ENCODE measurements at regions not wholly inside any gene's neighbourhood (a gene's known extent, or its start where the extent isn't known, plus 50 kb on each side); places are given as distances from the start of the nearest gene placed in this dataset.

DNA sequence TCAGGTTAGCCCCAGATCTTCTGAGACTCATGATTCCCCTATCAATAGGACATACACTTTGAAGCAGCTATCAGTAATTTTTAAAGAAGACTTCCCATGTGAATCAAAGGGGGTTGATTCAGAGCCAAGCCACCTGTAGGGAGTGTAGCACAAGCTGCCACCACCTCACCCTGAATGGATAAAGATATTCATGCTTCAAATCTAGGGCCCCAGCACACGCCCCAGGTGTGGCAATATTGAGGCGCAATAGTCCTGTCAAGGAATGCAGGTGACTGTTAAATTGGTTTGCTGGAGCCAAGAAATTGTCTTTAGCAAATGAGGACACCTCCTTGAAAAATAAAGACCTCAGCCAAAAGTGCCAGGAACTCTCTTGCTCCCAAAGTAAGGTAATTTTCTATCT lies 404.4 kb downstream of the MAFB start:
- Histone ChIP-seq H3K4me1 (peaks cover 0 to 15% (median 0%) of the 10 kb centered on the region in 12 donors), H3K4me3 (no peak overlapping the region), H3K27ac (no peak overlapping the region), H3K27me3 (no peaks in the 10 kb centered on the region), H3K9me3 (no peaks in the 10 kb centered on the region), H3K36me3 (no peaks in the 10 kb centered on the region)
- DNase-seq (no peak), ATAC-seq (no peak)
- 78 to 94% (median 88%) methylated on average over 2 of the region's 2 CpGs for WGBS, 4 donors
- intact Hi-C loops (cut with DNase I): no loop called here
- no peak for TF ChIP-seq POLR2A (IDR thresholded peaks at IDR 0.05)
- TF ChIP-seq, protein P1, sequence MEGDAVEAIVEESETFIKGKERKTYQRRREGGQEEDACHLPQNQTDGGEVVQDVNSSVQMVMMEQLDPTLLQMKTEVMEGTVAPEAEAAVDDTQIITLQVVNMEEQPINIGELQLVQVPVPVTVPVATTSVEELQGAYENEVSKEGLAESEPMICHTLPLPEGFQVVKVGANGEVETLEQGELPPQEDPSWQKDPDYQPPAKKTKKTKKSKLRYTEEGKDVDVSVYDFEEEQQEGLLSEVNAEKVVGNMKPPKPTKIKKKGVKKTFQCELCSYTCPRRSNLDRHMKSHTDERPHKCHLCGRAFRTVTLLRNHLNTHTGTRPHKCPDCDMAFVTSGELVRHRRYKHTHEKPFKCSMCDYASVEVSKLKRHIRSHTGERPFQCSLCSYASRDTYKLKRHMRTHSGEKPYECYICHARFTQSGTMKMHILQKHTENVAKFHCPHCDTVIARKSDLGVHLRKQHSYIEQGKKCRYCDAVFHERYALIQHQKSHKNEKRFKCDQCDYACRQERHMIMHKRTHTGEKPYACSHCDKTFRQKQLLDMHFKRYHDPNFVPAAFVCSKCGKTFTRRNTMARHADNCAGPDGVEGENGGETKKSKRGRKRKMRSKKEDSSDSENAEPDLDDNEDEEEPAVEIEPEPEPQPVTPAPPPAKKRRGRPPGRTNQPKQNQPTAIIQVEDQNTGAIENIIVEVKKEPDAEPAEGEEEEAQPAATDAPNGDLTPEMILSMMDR (IDR thresholded peaks at IDR 0.05): no peak

DNA sequence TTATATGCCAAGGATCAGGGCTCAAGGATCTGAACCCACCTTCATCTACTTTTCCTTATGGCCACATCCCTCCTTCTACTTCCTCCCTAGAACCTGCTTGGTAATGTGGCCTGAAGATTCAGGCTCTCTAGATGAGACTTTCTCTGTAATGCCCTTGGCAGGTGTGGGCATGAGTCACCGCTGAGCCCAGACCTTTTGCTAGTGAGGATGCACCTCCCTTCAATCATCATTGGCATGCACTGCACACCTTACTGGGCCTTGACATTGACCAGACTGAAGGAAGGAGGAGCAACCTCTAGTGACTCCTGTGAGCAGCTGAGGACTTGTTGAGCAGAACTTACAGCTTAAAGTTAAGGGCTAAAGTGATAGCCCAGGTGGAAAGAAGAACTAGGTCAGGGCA lies 405.3 kb downstream of the MAFB start:
- Histone ChIP-seq H3K9me3 (no peaks in the 10 kb centered on the region), H3K4me3 (no peak overlapping the region), H3K4me1 (peaks cover 0 to 21% (median 2%) of the 10 kb centered on the region in 12 donors), H3K36me3 (no peaks in the 10 kb centered on the region), H3K27me3 (no peaks in the 10 kb centered on the region), H3K27ac (no peak overlapping the region)
- 90 to 100% (median 98%) methylated on average over 1 of the region's 1 CpG for WGBS, 4 donors
- no peak for TF ChIP-seq POLR2A (IDR thresholded peaks at IDR 0.05)
- ATAC-seq: no peak
- no peak for DNase-seq
- intact Hi-C loops (cut with DNase I): no loop called here

DNA sequence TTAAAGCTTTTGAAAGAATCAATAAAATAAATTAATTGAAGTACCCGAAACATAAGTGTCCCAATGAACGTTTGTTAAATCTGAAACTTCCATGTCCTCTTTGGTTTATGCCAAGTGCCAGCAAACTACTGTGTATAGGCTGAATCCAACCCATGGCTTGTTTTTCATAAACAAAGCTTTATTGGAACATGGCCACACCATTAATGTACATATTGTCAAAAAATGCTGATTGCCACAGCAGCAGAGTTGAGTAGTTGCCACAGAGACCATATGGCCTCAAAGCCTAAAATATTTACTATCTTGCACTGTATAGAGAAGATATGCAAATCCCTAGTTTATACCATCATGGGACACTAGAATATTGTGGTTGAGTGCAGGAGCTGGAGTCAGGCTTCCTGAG lies 406.1 kb downstream of the MAFB start:
- no peaks in the 10 kb centered on the region for H3K9me3 ChIP-seq
- H3K4me3 ChIP-seq: no peak overlapping the region
- peaks cover 0 to 25% (median 3%) of the 10 kb centered on the region in 12 donors for H3K4me1 ChIP-seq
- no peak overlapping the region for H3K27ac ChIP-seq
- no peak for ATAC-seq
- no peaks in the 10 kb centered on the region for H3K27me3 ChIP-seq
- H3K36me3 ChIP-seq: no peaks in the 10 kb centered on the region
- WGBS, 4 donors: 90 to 94% (median 91%) methylated on average over 2 of the region's 2 CpGs
- intact Hi-C loops (cut with DNase I): no loop called here
- no peak for TF ChIP-seq POLR2A (IDR thresholded peaks at IDR 0.05)
- TF ChIP-seq, protein P1 (IDR thresholded peaks at IDR 0.05): no peak
- no peak for DNase-seq

DNA sequence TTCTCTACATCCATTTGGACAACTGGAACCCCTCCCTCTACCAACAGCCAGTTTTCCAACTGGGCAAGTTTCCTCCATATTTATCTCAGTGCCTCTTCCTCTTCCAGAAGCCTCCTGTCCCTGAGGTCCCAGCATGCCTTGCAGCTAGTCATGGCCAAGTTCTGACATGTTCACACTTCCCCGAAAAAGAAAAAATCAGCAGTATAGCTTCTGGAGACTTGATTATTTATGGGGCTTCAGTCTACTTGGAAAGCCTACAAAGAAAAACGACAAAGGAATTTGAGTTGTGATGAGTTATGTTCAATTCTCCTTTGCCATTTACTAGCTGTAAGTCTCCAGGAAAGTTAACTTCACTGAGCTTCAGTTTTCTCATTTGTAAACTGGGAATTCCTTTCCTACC lies 406.5 kb downstream of the MAFB start:
- TF ChIP-seq, protein P1 (IDR thresholded peaks at IDR 0.05): no peak
- TF ChIP-seq POLR2A (IDR thresholded peaks at IDR 0.05): no peak
- WGBS, 4 donors: 77 to 81% (median 79%) methylated on average over 2 of the region's 2 CpGs
- Histone ChIP-seq H3K4me1 (peaks cover 0 to 27% (median 3%) of the 10 kb centered on the region in 12 donors), H3K9me3 (no peaks in the 10 kb centered on the region), H3K27me3 (no peaks in the 10 kb centered on the region), H3K36me3 (no peaks in the 10 kb centered on the region), H3K27ac (no peak overlapping the region), H3K4me3 (no peak overlapping the region)
- intact Hi-C loops (cut with DNase I): no loop called here
- DNase-seq: no peak
- no peak for ATAC-seq

DNA sequence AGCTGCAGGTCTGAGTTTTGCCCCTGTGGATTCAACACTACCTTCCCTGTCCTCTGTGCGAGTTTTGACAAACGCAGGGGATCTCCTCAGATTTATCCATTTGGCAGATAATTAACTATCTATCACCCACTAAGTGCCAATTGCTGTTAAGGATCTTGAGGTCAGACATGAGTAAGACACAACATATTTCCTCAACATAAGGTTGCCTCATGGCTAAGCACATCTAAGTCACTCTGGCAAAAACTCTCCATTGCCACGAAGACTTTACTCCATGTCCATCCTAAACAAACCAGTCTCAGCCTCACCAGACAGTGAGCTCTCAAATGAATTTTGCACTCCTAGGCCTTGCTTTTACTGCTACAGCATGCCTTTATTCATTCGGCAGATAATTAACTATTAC lies 408.4 kb downstream of the MAFB start:
- no peaks in the 10 kb centered on the region for H3K36me3 ChIP-seq
- intact Hi-C loops (cut with DNase I): no loop called here
- no peak overlapping the region for H3K27ac ChIP-seq
- DNase-seq: no peak
- no peaks in the 10 kb centered on the region for H3K27me3 ChIP-seq
- ATAC-seq: no peak
- TF ChIP-seq, protein P1 (IDR thresholded peaks at IDR 0.05): no peak
- TF ChIP-seq POLR2A (IDR thresholded peaks at IDR 0.05): no peak
- peaks cover 0 to 37% (median 5%) of the 10 kb centered on the region in 12 donors for H3K4me1 ChIP-seq
- H3K4me3 ChIP-seq: no peak overlapping the region
- no peaks in the 10 kb centered on the region for H3K9me3 ChIP-seq
- 94 to 98% (median 95%) methylated on average over 4 of the region's 4 CpGs for WGBS, 4 donors
